ENCODE measurements at regions not wholly inside any gene's neighbourhood (a gene's known extent, or its start where the extent isn't known, plus 50 kb on each side); places are given as distances from the start of the nearest gene placed in this dataset.
"Not testable (repeated sequence)": the region's sequence is repeated elsewhere in the genome, so short reads cannot be mapped to it uniquely, and the experiment has no call there.

GRCh38 chr4:66275411-66276038, 605.2 kb upstream of the EPHA5 start:
- no peaks in the 10 kb centered on the region for H3K4me1 ChIP-seq
- H3K9me3 ChIP-seq, result no peaks in the 10 kb centered on the region
- WGBS, 2 donors (ENCODE audit: low coverage in 1 of 2), result 0 to 34% methylated on average over 1 to 4 of the region's 4 CpGs
- H3K4me3 ChIP-seq, result no peak overlapping the region
- no peaks in the 10 kb centered on the region for H3K36me3 ChIP-seq
- intact Hi-C loops (cut with DNase I; ENCODE audit: low total_unique reads) (no loop called here), in situ Hi-C loops (cut with MboI; ENCODE audit: low pct_ligation_motif_present in 1 of 4, low pct_unique_long_range_greater_than_20kb in 1 of 4, low sequenced_read_pairs in 3 of 4) (no loop called here)
- no peak overlapping the region for H3K27ac ChIP-seq
- TF ChIP-seq POLR2AphosphoS5 (IDR thresholded peaks at IDR 0.05) (peak in 1 of 3 donors; percentile 22), POLR2A (IDR thresholded peaks at IDR 0.05) (no peak)
- no peak for DNase-seq
- no peaks in the 10 kb centered on the region for H3K27me3 ChIP-seq

GRCh38 chr4:66273110-66273509, 602.8 kb upstream of the EPHA5 start:
- TF ChIP-seq POLR2A (IDR thresholded peaks at IDR 0.05) (no peak), POLR2AphosphoS5 (IDR thresholded peaks at IDR 0.05) (no peak), CTCF (IDR thresholded peaks at IDR 0.05) (no peak), EP300 (IDR thresholded peaks at IDR 0.05; ENCODE audit: low read depth) (no peak)
- 12 to 20% methylated on average over 1 of the region's 1 CpG for WGBS, 2 donors (ENCODE audit: low coverage in 1 of 2)
- intact Hi-C loops (cut with DNase I; ENCODE audit: low total_unique reads), result no loop called here
- no peaks in the 10 kb centered on the region for H3K4me1 ChIP-seq
- no peak for DNase-seq
- in situ Hi-C loops (cut with MboI; ENCODE audit: low pct_ligation_motif_present in 1 of 4, low pct_unique_long_range_greater_than_20kb in 1 of 4, low sequenced_read_pairs in 3 of 4), result no loop called here
- no peak overlapping the region for H3K27ac ChIP-seq
- no peaks in the 10 kb centered on the region for H3K9me3 ChIP-seq
- no peaks in the 10 kb centered on the region for H3K36me3 ChIP-seq
- no peaks in the 10 kb centered on the region for H3K27me3 ChIP-seq
- H3K4me3 ChIP-seq, result no peak overlapping the region

- WGBS, 2 donors (ENCODE audit: low coverage in 1 of 2), result 41 to 81% methylated on average over 2 of the region's 2 CpGs
- H3K27me3 ChIP-seq; intact Hi-C loops (cut with DNase I; ENCODE audit: low total_unique reads); H3K36me3 ChIP-seq; H3K9me3 ChIP-seq; H3K4me3 ChIP-seq; in situ Hi-C loops (cut with MboI; ENCODE audit: low pct_ligation_motif_present in 1 of 4, low pct_unique_long_range_greater_than_20kb in 1 of 4, low sequenced_read_pairs in 3 of 4); H3K27ac ChIP-seq; H3K4me1 ChIP-seq; DNase-seq: not testable (repeated sequence)
Observed at GRCh38 chr4:66270356-66270755, 600.1 kb upstream of the EPHA5 start.

GRCh38 chr4:66266554-66266953, 596.3 kb upstream of the EPHA5 start:
- H3K4me1 ChIP-seq; H3K9me3 ChIP-seq; H3K36me3 ChIP-seq; H3K27ac ChIP-seq; in situ Hi-C loops (cut with MboI; ENCODE audit: low pct_ligation_motif_present in 1 of 4, low pct_unique_long_range_greater_than_20kb in 1 of 4, low sequenced_read_pairs in 3 of 4); H3K4me3 ChIP-seq; H3K27me3 ChIP-seq; DNase-seq; intact Hi-C loops (cut with DNase I; ENCODE audit: low total_unique reads): not testable (repeated sequence)
- 40 to 90% methylated on average over 2 to 5 of the region's 5 CpGs for WGBS, 2 donors (ENCODE audit: low coverage in 1 of 2)

GRCh38 chr4:66266035-66266434, 595.7 kb upstream of the EPHA5 start:
- Histone ChIP-seq H3K36me3 (no peaks in the 10 kb centered on the region), H3K9me3 (no peaks in the 10 kb centered on the region), H3K4me1 (no peaks in the 10 kb centered on the region), H3K4me3 (no peak overlapping the region), H3K27me3 (no peaks in the 10 kb centered on the region), H3K27ac (no peak overlapping the region)
- WGBS, 2 donors (ENCODE audit: low coverage in 1 of 2), result 87 to 92% methylated on average over 2 to 5 of the region's 5 CpGs
- DNase-seq, result no peak
- TF ChIP-seq POLR2A (IDR thresholded peaks at IDR 0.05) (no peak), POLR2AphosphoS5 (IDR thresholded peaks at IDR 0.05) (no peak), CTCF (IDR thresholded peaks at IDR 0.05) (no peak), EP300 (IDR thresholded peaks at IDR 0.05; ENCODE audit: low read depth) (no peak)
- intact Hi-C loops (cut with DNase I; ENCODE audit: low total_unique reads), result no loop called here
- in situ Hi-C loops (cut with MboI; ENCODE audit: low pct_ligation_motif_present in 1 of 4, low pct_unique_long_range_greater_than_20kb in 1 of 4, low sequenced_read_pairs in 3 of 4), result no loop called here

- in situ Hi-C loops (cut with MboI; ENCODE audit: low pct_ligation_motif_present in 1 of 4, low pct_unique_long_range_greater_than_20kb in 1 of 4, low sequenced_read_pairs in 3 of 4) (no loop called here), intact Hi-C loops (cut with DNase I; ENCODE audit: low total_unique reads) (no loop called here)
- Histone ChIP-seq H3K9me3 (no peaks in the 10 kb centered on the region), H3K36me3 (no peaks in the 10 kb centered on the region), H3K27ac (no peak overlapping the region), H3K4me1 (no peaks in the 10 kb centered on the region), H3K27me3 (no peaks in the 10 kb centered on the region), H3K4me3 (no peak overlapping the region)
- TF ChIP-seq POLR2A (IDR thresholded peaks at IDR 0.05) (no peak), EP300 (IDR thresholded peaks at IDR 0.05; ENCODE audit: low read depth) (no peak), CTCF (IDR thresholded peaks at IDR 0.05) (no peak), POLR2AphosphoS5 (IDR thresholded peaks at IDR 0.05) (no peak)
- 76 to 100% methylated on average over 1 of the region's 1 CpG for WGBS, 2 donors (ENCODE audit: low coverage in 1 of 2)
- no peak for DNase-seq
Observed at GRCh38 chr4:66252291-66252690, 582.0 kb upstream of the EPHA5 start.
